ENCODE measurements at regions not wholly inside any gene's neighbourhood (a gene's known extent, or its start where the extent isn't known, plus 50 kb on each side); places are given as distances from the start of the nearest gene placed in this dataset.

DNA sequence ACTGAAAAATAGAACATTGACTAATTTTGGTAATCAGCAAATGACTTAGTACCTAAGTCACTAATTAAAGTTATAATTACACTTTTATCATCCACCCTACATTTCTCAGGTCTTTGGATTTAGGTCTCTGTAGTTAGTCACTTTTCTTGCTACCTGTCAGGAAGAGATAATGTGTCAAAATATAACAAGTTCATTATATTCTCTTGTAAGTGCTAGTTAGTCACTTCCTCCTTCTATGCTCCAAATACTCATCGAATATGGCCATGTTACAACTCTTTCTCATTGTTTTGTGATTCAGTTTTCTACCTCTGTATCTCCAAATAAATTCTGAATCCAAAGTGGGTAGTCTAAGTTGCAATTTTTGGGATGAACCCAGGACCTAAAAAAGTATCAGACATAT lies 163.5 kb upstream of the KIF2B start (continued):
- TF ChIP-seq, protein P1, sequence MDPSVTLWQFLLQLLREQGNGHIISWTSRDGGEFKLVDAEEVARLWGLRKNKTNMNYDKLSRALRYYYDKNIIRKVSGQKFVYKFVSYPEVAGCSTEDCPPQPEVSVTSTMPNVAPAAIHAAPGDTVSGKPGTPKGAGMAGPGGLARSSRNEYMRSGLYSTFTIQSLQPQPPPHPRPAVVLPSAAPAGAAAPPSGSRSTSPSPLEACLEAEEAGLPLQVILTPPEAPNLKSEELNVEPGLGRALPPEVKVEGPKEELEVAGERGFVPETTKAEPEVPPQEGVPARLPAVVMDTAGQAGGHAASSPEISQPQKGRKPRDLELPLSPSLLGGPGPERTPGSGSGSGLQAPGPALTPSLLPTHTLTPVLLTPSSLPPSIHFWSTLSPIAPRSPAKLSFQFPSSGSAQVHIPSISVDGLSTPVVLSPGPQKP (IDR thresholded peaks at IDR 0.05; ENCODE audit: low read depth, low read length) = no peak
- TF ChIP-seq, protein P2, sequence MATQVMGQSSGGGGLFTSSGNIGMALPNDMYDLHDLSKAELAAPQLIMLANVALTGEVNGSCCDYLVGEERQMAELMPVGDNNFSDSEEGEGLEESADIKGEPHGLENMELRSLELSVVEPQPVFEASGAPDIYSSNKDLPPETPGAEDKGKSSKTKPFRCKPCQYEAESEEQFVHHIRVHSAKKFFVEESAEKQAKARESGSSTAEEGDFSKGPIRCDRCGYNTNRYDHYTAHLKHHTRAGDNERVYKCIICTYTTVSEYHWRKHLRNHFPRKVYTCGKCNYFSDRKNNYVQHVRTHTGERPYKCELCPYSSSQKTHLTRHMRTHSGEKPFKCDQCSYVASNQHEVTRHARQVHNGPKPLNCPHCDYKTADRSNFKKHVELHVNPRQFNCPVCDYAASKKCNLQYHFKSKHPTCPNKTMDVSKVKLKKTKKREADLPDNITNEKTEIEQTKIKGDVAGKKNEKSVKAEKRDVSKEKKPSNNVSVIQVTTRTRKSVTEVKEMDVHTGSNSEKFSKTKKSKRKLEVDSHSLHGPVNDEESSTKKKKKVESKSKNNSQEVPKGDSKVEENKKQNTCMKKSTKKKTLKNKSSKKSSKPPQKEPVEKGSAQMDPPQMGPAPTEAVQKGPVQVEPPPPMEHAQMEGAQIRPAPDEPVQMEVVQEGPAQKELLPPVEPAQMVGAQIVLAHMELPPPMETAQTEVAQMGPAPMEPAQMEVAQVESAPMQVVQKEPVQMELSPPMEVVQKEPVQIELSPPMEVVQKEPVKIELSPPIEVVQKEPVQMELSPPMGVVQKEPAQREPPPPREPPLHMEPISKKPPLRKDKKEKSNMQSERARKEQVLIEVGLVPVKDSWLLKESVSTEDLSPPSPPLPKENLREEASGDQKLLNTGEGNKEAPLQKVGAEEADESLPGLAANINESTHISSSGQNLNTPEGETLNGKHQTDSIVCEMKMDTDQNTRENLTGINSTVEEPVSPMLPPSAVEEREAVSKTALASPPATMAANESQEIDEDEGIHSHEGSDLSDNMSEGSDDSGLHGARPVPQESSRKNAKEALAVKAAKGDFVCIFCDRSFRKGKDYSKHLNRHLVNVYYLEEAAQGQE (IDR thresholded peaks at IDR 0.05) = no peak
- TF ChIP-seq, protein P3, sequence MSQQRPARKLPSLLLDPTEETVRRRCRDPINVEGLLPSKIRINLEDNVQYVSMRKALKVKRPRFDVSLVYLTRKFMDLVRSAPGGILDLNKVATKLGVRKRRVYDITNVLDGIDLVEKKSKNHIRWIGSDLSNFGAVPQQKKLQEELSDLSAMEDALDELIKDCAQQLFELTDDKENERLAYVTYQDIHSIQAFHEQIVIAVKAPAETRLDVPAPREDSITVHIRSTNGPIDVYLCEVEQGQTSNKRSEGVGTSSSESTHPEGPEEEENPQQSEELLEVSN (IDR thresholded peaks at IDR 0.05; ENCODE audit: borderline replicate concordance, low read depth) = no peak
- no peak for TF ChIP-seq MAZ (IDR thresholded peaks at IDR 0.05; ENCODE audit: borderline replicate concordance, low read depth, low read length)

DNA sequence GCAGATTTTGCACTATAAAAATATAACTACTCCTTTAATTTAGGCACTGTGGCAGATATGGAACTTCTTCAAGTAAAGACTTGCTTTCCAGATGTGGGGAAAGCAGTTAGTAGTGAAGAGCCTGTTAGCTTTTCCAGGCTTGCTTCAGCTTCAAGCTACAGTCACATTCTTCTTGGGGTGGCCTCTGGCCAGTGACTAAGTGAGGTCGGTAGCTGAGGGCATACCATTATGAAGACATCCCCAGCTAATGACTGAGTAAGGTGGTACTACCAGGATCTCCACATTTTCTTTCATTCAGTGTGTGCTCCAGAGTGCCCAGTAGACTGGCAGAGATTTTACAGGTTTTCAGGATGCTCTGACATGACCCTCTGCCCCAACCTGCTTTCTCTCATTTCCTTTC lies 167.1 kb upstream of the KIF2B start:
- POLR2A ChIA-PET = no interaction called here
- TF ChIP-seq RAD21 (conservative IDR thresholded peaks at IDR 0.05 in 1 of 2, IDR thresholded peaks at IDR 0.05 in 1 of 2) (no peak), POLR2A (IDR thresholded peaks at IDR 0.05; ENCODE audit: low read length) (no peak), HDAC2 (IDR thresholded peaks at IDR 0.05) (no peak), NR3C1 (IDR thresholded peaks at IDR 0.05) (no peak), JUN (IDR thresholded peaks at IDR 0.05) (no peak), CHD4 (IDR thresholded peaks at IDR 0.05; ENCODE audit: borderline replicate concordance) (no peak), CEBPB (IDR thresholded peaks at IDR 0.05) (no peak), HOXA7 (CRISPR knock-in tag; IDR thresholded peaks at IDR 0.05) (no peak), RCOR1 (IDR thresholded peaks at IDR 0.05; ENCODE audit: low read depth, low read length) (no peak), ZSCAN20 (CRISPR knock-in tag; IDR thresholded peaks at IDR 0.05) (no peak), POLR2AphosphoS2 (conservative IDR thresholded peaks at IDR 0.05; ENCODE audit: low read length) (no peak), MAZ (IDR thresholded peaks at IDR 0.05; ENCODE audit: borderline replicate concordance, low read depth, low read length) (no peak), EHMT2 (IDR thresholded peaks at IDR 0.05; ENCODE audit: low read depth) (no peak), HOXB5 (CRISPR knock-in tag; IDR thresholded peaks at IDR 0.05) (no peak), HOXB13 (CRISPR knock-in tag; IDR thresholded peaks at IDR 0.05; ENCODE audit: low read depth) (no peak), RNF2 (IDR thresholded peaks at IDR 0.05; ENCODE audit: borderline replicate concordance, low read depth) (no peak)
- TF ChIP-seq, protein P4, sequence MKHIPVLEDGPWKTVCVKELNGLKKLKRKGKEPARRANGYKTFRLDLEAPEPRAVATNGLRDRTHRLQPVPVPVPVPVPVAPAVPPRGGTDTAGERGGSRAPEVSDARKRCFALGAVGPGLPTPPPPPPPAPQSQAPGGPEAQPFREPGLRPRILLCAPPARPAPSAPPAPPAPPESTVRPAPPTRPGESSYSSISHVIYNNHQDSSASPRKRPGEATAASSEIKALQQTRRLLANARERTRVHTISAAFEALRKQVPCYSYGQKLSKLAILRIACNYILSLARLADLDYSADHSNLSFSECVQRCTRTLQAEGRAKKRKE (CRISPR knock-in tag; IDR thresholded peaks at IDR 0.05; ENCODE audit: low read depth) = no peak
- TF ChIP-seq, protein P1 (IDR thresholded peaks at IDR 0.05; ENCODE audit: low read depth, low read length) = no peak
- TF ChIP-seq, protein P5, sequence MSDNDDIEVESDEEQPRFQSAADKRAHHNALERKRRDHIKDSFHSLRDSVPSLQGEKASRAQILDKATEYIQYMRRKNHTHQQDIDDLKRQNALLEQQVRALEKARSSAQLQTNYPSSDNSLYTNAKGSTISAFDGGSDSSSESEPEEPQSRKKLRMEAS (IDR thresholded peaks at IDR 0.05) = no peak
- TF ChIP-seq, protein P6, sequence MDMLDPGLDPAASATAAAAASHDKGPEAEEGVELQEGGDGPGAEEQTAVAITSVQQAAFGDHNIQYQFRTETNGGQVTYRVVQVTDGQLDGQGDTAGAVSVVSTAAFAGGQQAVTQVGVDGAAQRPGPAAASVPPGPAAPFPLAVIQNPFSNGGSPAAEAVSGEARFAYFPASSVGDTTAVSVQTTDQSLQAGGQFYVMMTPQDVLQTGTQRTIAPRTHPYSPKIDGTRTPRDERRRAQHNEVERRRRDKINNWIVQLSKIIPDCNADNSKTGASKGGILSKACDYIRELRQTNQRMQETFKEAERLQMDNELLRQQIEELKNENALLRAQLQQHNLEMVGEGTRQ (IDR thresholded peaks at IDR 0.05) = no peak
- ATAC-seq (no peak), FAIRE-seq (no peak), DNase-seq (ENCODE audit: low read depth in 1 of 2, low spot score in 1 of 2) (no peak)
- no peaks in the 10 kb centered on the region for H3K4me1 ChIP-seq
- no peak overlapping the region for H3K27ac ChIP-seq
- H3K9me3 ChIP-seq = no peaks in the 10 kb centered on the region
- H3K4me3 ChIP-seq = no peak overlapping the region
- WGBS (ENCODE audit: missing lambda C conversion rate) = 0% methylated on average over 1 of the region's 1 CpG
- no peak overlapping the region for H3K4me2 ChIP-seq
- CTCF ChIA-PET = interaction anchor here (0.6 to 0.9 kb wide), 2 partner anchors 8 kb away, joined by 4 read pairs; no protein-coding TSS in a partner anchor

Measured in A549 (cell line).